Caco-2 (cell line): ENCODE measurements at regions not wholly inside any gene's neighbourhood (a gene's known extent, or its start where the extent isn't known, plus 50 kb on each side); places are given as distances from the start of the nearest gene placed in this dataset.

Experiments used
- BruUV-seq: library from RNA; stranded (reverse); fragments of 400-500 nt; replicated peaks from 2 replicates; lab custom pipeline; 2021; lab: Mats Ljungman, UMichigan
- CTCF ChIA-PET: fragments of 300-600 bp; sonication (Branson Sonifier 250); formaldehyde crosslinking; loops from one replicate; lab custom pipeline; 2022; ENCODE audit warnings: antibody characterized with exemption; lab: Charles Lee
- POLR2A ChIA-PET: fragments of 300-600 bp; sonication (Branson Sonifier 250); formaldehyde crosslinking; loops from one replicate; lab custom pipeline; 2022; ENCODE audit warnings: antibody characterized with exemption; lab: Charles Lee
- DNase-seq, 2 experiments: peaks; one replicate each; pipeline versions ENCODE4 v3.0.0 to v3.0.0-alpha.2; 2020 to 2022
- H3K27me3 ChIP-seq: replicated peaks from 2 replicates; pipeline ENCODE4 v1.6.0; 2011; ENCODE audit warnings: low read length; ENCODE audit not compliant: control insufficient read depth, insufficient read depth
- H3K36me3 ChIP-seq: 2 replicates; pipeline ENCODE4 v1.5.1; 2011; ENCODE audit warnings: low read length; ENCODE audit not compliant: control insufficient read depth, insufficient read depth
- H3K4me1 ChIP-seq: fragments of 250-450 bp; sonication (Bioruptor Pico); 2 replicates; pipeline ENCODE4 v1.5.1; 2020; ENCODE audit warnings: mild to moderate bottlenecking
- H3K4me3 ChIP-seq: 2 replicates; pipeline ENCODE4 v1.5.1; 2011; ENCODE audit warnings: low read depth, mild to moderate bottlenecking, control low read depth, low read length
- H3K9me3 ChIP-seq: fragments of 250-450 bp; sonication (Bioruptor Pico); 2 replicates; pipeline ENCODE4 v1.5.1; 2020; ENCODE audit warnings: mild to moderate bottlenecking, moderate library complexity
- H3K27ac Mint-ChIP-seq: one replicate; pipeline ENCODE4 v1.8.0; 2022; ENCODE audit warnings: mixed read lengths; ENCODE audit not compliant: unreplicated experiment
- H3K27me3 Mint-ChIP-seq: one replicate; pipeline ENCODE4 v1.8.0; 2022; ENCODE audit warnings: mixed read lengths; ENCODE audit not compliant: insufficient read depth, unreplicated experiment
- H3K36me3 Mint-ChIP-seq: one replicate; pipeline ENCODE4 v1.8.0; 2022; ENCODE audit warnings: mild to moderate bottlenecking, mixed read lengths; ENCODE audit not compliant: insufficient read depth, unreplicated experiment
- H3K4me1 Mint-ChIP-seq: one replicate; pipeline ENCODE4 v1.8.0; 2022; ENCODE audit warnings: low read depth, mixed read lengths; ENCODE audit not compliant: unreplicated experiment
- H3K4me3 Mint-ChIP-seq: one replicate; pipeline ENCODE4 v1.8.0; 2022; ENCODE audit warnings: mild to moderate bottlenecking, moderate library complexity, mixed read lengths; ENCODE audit not compliant: unreplicated experiment
- H3K9me3 Mint-ChIP-seq: one replicate; pipeline ENCODE4 v1.8.0; 2022; ENCODE audit warnings: mixed read lengths; ENCODE audit not compliant: unreplicated experiment
- intact Hi-C: fragments of 100-400 bp; cut with micrococcal nuclease; formaldehyde crosslinking; loops from one replicate; pipeline ENCODE4 v1.10.0; 2022; ENCODE audit not compliant: unreplicated experiment
- TF ChIP-seq, protein P1 (sequence below), 2 experiments: fragments of 200-600 bp in 1 of 2; IDR thresholded peaks; 1 replicate in 1 of 2; 2 replicates in 1 of 2; pipeline versions ENCODE4 v1.5.1 to v1.8.0; 2011 to 2022; ENCODE audit warnings: antibody characterized with exemption in 1 of 2, control low read depth in 1 of 2, inconsistent platforms in 1 of 2, low read depth in 1 of 2, low read length in 1 of 2, mild to moderate bottlenecking in 1 of 2, moderate library complexity in 1 of 2; ENCODE audit not compliant: insufficient read depth in 1 of 2, severe bottlenecking in 1 of 2, unreplicated experiment in 1 of 2

DNA sequence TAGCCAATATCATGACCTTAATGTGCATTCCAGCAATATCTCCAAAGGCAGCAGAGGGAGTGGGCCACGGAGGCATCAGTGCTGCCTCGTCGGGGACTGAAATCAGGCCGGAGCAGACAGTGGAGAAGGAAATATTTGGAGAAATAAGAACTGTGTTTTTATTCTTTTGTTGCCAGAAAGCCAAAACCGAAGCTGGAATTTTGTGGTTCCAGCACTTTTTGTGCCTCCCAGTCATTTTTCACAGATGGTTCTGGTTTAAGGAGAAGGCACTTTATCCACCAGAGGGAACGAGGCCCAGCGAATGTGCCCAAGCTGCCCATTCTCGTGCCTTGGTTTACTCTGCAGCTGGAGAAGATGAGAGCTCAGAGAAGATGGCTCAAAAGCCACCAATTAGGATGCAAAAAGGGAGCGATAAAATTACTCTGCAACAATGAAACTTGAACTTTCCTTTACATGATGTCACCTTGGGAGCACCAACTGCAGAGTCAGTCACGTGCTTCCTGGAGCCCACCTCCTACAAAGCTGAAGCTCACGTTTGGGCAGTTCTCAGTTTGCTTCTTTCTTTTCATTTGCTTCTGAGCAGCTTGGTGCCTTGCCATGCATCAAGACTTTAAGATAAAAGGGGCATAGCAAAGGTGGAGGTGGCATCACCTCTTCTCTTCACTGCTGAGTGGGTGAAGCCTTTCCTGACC is 288.7 kb downstream of the LPIN1 start:
- ChIA-PET CTCF (no interaction called here), POLR2A (no interaction called here)
- H3K27me3 ChIP-seq = no peaks in the 10 kb centered on the region
- intact Hi-C loops = no loop called here
- TF ChIP-seq, protein P1, sequence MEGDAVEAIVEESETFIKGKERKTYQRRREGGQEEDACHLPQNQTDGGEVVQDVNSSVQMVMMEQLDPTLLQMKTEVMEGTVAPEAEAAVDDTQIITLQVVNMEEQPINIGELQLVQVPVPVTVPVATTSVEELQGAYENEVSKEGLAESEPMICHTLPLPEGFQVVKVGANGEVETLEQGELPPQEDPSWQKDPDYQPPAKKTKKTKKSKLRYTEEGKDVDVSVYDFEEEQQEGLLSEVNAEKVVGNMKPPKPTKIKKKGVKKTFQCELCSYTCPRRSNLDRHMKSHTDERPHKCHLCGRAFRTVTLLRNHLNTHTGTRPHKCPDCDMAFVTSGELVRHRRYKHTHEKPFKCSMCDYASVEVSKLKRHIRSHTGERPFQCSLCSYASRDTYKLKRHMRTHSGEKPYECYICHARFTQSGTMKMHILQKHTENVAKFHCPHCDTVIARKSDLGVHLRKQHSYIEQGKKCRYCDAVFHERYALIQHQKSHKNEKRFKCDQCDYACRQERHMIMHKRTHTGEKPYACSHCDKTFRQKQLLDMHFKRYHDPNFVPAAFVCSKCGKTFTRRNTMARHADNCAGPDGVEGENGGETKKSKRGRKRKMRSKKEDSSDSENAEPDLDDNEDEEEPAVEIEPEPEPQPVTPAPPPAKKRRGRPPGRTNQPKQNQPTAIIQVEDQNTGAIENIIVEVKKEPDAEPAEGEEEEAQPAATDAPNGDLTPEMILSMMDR (IDR thresholded peaks at IDR 0.05; ENCODE audit: insufficient read depth in 1 of 2, low read depth in 1 of 2, low read length in 1 of 2, severe bottlenecking in 1 of 2, unreplicated experiment in 1 of 2) = no peak
- H3K9me3 Mint-ChIP-seq = no peaks in the 10 kb centered on the region
- H3K27ac Mint-ChIP-seq = no peak overlapping the region
- no TSS peak for BruUV-seq
- H3K36me3 Mint-ChIP-seq = no peaks in the 10 kb centered on the region
- H3K4me1 Mint-ChIP-seq = peaks cover 6% of the 10 kb centered on the region
- H3K4me1 ChIP-seq = no peaks in the 10 kb centered on the region
- no peak for DNase-seq
- no peaks in the 10 kb centered on the region for H3K27me3 Mint-ChIP-seq
- H3K9me3 ChIP-seq = no peaks in the 10 kb centered on the region
- H3K4me3 Mint-ChIP-seq = no peak overlapping the region
- no peak overlapping the region for H3K4me3 ChIP-seq
- H3K36me3 ChIP-seq = no peaks in the 10 kb centered on the region

DNA sequence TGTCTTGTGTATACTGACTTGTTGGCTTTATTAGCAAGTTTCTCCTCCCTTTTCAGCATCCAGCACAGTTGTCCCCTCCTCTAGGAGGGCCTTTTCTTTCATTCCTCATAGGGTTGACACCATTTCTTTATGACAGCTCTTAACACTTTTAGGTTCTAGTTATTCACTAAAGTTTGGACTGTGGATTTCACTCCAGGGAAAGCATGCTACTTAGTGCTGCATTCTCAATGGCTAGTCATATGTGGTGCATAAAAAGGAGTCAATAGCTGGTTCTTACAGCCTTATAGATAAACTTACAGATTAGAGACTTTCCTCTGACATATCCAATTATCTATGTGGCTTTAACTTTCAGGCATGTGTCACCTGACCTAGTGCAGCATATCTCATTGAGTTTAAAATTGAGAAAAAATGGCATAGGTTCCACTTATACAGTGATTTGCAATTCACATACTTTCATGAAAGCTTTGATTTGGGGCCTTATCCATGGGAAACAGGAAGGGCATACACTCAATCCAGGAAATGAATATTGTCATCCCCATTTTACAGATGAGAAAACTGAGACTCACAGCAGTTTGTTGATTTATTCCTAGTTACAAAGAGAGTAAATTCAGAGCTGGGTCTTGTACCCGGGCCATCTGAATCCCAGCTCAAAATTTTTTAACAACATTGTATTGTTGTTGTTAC is 289.7 kb downstream of the LPIN1 start:
- no peak overlapping the region for H3K4me3 Mint-ChIP-seq
- BruUV-seq = no TSS peak
- no peak for DNase-seq
- H3K27me3 Mint-ChIP-seq = no peaks in the 10 kb centered on the region
- H3K36me3 Mint-ChIP-seq = no peaks in the 10 kb centered on the region
- no peak overlapping the region for H3K27ac Mint-ChIP-seq
- Histone ChIP-seq H3K4me1 (no peaks in the 10 kb centered on the region), H3K27me3 (no peaks in the 10 kb centered on the region), H3K4me3 (no peak overlapping the region), H3K9me3 (no peaks in the 10 kb centered on the region), H3K36me3 (no peaks in the 10 kb centered on the region)
- POLR2A ChIA-PET = no interaction called here
- CTCF ChIA-PET = no interaction called here
- TF ChIP-seq, protein P1 (IDR thresholded peaks at IDR 0.05; ENCODE audit: insufficient read depth in 1 of 2, low read depth in 1 of 2, low read length in 1 of 2, severe bottlenecking in 1 of 2, unreplicated experiment in 1 of 2) = no peak
- H3K4me1 Mint-ChIP-seq = peaks cover 6% of the 10 kb centered on the region
- H3K9me3 Mint-ChIP-seq = no peaks in the 10 kb centered on the region
- intact Hi-C loops = no loop called here

DNA sequence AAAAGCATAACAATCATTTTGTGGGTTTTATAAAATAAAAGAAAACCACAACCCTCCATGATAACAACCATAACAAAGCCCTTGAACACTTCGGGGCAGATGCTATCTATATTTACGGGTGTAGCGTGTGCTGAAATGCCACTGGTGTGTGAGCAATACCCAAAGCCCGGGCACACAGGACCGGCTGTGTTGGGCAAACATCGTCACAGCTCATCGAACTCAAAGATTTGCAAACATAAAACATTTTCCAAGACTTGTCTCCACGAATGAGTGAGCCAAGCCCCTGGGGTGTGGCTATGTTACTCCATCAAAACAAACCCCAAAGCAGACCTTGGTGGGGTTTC is 290.2 kb downstream of the LPIN1 start:
- TF ChIP-seq, protein P1 (IDR thresholded peaks at IDR 0.05; ENCODE audit: insufficient read depth in 1 of 2, low read depth in 1 of 2, low read length in 1 of 2, severe bottlenecking in 1 of 2, unreplicated experiment in 1 of 2) = no peak
- intact Hi-C loops = no loop called here
- Mint-ChIP-seq H3K27ac (no peak overlapping the region), H3K4me1 (peaks cover 6% of the 10 kb centered on the region), H3K27me3 (no peaks in the 10 kb centered on the region), H3K4me3 (no peak overlapping the region), H3K36me3 (no peaks in the 10 kb centered on the region), H3K9me3 (no peaks in the 10 kb centered on the region)
- no peak for DNase-seq
- Histone ChIP-seq H3K27me3 (no peaks in the 10 kb centered on the region), H3K9me3 (no peaks in the 10 kb centered on the region), H3K36me3 (no peaks in the 10 kb centered on the region), H3K4me1 (no peaks in the 10 kb centered on the region), H3K4me3 (no peak overlapping the region)
- BruUV-seq = no TSS peak
- POLR2A ChIA-PET = no interaction called here
- CTCF ChIA-PET = no interaction called here
